ENCODE measurements at regions not wholly inside any gene's neighbourhood (a gene's known extent, or its start where the extent isn't known, plus 50 kb on each side); places are given as distances from the start of the nearest gene placed in this dataset.

DNA sequence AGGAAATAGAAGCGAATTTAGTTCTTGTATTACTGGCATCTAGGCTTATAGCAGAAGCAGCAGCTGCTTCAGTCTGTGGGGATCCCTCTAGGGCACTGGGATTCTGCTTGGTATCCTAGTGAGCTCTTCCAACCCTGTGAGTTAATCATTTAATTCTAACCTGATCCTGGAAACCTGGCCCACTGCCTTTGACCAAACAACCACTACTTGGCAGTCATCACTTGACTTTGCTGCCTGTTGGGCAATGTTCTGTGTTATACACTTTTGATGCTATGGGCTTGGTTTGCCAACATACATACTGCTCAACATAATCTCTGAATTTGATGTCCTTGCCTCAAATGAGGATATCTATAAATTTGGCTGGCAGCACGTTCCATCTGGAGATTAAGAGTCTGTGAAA, 813.4 kb downstream of the ANKRD7 start:
- TF ChIP-seq, protein P1, sequence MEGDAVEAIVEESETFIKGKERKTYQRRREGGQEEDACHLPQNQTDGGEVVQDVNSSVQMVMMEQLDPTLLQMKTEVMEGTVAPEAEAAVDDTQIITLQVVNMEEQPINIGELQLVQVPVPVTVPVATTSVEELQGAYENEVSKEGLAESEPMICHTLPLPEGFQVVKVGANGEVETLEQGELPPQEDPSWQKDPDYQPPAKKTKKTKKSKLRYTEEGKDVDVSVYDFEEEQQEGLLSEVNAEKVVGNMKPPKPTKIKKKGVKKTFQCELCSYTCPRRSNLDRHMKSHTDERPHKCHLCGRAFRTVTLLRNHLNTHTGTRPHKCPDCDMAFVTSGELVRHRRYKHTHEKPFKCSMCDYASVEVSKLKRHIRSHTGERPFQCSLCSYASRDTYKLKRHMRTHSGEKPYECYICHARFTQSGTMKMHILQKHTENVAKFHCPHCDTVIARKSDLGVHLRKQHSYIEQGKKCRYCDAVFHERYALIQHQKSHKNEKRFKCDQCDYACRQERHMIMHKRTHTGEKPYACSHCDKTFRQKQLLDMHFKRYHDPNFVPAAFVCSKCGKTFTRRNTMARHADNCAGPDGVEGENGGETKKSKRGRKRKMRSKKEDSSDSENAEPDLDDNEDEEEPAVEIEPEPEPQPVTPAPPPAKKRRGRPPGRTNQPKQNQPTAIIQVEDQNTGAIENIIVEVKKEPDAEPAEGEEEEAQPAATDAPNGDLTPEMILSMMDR (conservative IDR thresholded peaks at IDR 0.05; ENCODE audit: low read depth, low read length), result no peak
- TF ChIP-seq EZH2 (IDR thresholded peaks at IDR 0.05; ENCODE audit: borderline replicate concordance, low read depth, low read length, poor library complexity, severe bottlenecking), result no peak

Measured in A673 (cell line).